MG63 (cell line): ENCODE measurements at regions not wholly inside any gene's neighbourhood (a gene's known extent, or its start where the extent isn't known, plus 50 kb on each side); places are given as distances from the start of the nearest gene placed in this dataset.

ENCODE experiments used
- DNase-seq: peaks from one replicate; pipeline ENCODE4 v3.0.0-alpha.2; 2020
- H3K27me3 ChIP-seq: fragments of 250-450 bp; sonication (Bioruptor Pico); 2 replicates; pipeline ENCODE4 v1.5.1; 2020; ENCODE audit warnings: mild to moderate bottlenecking, moderate library complexity
- H3K36me3 ChIP-seq: fragments of 250-450 bp; sonication (Bioruptor Pico); 2 replicates; pipeline ENCODE4 v1.5.1; 2020; ENCODE audit warnings: mild to moderate bottlenecking, moderate library complexity
- H3K4me3 ChIP-seq: fragments of 250-450 bp; sonication (Bioruptor Pico); 2 replicates; pipeline ENCODE4 v1.5.1; 2020; ENCODE audit warnings: mild to moderate bottlenecking, moderate library complexity
- H3K9me3 ChIP-seq: fragments of 250-450 bp; sonication (Bioruptor Pico); 2 replicates; pipeline ENCODE4 v1.5.1; 2020; ENCODE audit warnings: mild to moderate bottlenecking, moderate library complexity

DNA sequence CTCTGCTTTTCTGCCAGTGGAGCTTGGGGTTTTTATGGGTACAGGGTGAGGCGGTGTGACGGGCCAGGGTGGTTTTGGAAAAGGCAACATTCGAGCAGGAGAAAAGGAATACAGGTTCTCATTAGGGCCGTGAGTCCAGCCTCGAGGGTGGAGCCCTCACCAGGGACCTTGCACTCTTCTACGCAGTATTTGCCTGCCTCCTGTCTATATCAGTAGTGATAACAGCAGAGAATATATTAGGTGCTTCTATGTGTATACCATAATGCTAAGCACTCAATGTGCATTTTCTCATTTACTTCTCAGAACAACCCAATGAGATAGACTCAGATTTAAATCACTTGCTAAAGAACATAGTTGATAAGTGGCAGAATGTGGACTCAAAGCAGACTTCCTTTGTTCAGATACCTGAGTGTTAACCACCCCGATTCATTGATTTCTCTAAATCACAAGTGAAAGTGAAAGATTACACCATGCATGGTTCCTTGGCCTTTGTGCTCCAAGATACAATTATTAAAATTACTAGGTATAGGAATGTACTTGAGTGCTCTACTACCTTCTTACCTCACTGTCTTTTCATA is 403.9 kb downstream of the PCDH7 start:
- no peaks in the 10 kb centered on the region for H3K9me3 ChIP-seq
- no peaks in the 10 kb centered on the region for H3K36me3 ChIP-seq
- DNase-seq = no peak

DNA sequence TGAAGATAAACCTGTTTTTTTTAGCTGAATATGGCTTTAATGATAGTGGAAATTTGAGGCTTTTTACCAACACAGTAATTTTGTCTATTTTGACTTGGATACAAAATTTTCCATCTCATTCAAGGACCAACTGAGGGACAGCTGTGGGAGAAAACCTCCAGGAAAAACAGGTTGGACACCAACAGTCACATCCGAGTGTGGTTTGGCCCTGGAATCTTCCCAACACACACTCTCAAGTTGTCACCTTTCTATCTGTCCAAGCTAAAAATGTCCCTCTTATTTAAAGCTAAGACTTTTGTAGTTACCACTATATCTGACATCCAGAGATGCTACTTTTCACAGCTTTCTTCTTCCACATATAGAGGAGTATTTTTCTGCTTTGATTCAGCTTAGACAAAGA is 404.9 kb downstream of the PCDH7 start:
- Histone ChIP-seq H3K4me3 (no peak overlapping the region), H3K36me3 (no peaks in the 10 kb centered on the region), H3K9me3 (no peaks in the 10 kb centered on the region), H3K27me3 (no peaks in the 10 kb centered on the region)
- no peak for DNase-seq

More for the DNA sequence above, 403.9 kb downstream of the PCDH7 start:
- Histone ChIP-seq H3K27me3 (no peaks in the 10 kb centered on the region), H3K4me3 (no peak overlapping the region)

DNA sequence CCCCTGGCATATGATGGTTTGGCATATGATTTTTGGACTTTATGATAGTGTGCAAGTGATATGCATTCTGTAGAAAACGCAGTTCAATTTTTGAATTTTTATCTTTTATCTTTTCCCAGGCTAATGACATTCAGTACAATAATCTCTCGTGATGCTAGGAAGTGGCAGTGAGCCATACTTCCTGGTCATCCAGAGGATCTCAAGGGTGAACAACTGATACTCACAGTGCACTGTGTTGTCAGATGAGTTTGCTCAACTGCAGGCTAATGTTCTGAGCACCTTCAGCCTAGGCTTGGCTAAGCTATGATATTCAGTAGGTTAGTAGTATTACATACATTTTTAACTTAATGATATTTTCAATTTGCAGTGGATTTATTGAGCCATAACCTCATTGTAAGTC is 405.3 kb downstream of the PCDH7 start:
- DNase-seq = no peak
- H3K4me3 ChIP-seq = no peak overlapping the region
- H3K9me3 ChIP-seq = no peaks in the 10 kb centered on the region
- no peaks in the 10 kb centered on the region for H3K36me3 ChIP-seq
- no peaks in the 10 kb centered on the region for H3K27me3 ChIP-seq

DNA sequence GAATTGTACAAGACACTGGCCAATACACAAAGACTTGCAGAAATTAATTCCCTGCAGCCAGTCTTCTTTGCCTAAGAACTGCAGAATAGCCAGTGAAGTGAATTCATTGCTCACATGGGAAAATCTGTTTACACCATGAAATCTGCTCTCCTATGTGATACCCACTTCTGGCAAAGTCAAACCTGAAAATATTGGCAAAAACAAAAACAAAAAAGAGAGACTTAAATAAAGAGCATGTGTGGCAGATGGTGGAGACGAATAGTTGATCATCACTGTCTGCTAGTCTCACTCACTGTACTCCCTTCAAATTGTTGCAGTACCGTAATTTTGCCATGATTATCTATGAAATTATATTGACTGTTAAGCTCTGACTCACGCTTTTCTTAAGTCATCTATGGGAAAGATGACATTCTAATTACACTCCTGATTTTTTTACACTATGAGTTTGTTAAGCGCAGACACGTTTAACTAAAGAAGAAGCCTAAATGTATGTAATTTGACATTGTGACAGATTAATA is 406.8 kb downstream of the PCDH7 start:
- Histone ChIP-seq H3K4me3 (no peak overlapping the region), H3K27me3 (no peaks in the 10 kb centered on the region), H3K36me3 (no peaks in the 10 kb centered on the region), H3K9me3 (no peaks in the 10 kb centered on the region)
- no peak for DNase-seq

DNA sequence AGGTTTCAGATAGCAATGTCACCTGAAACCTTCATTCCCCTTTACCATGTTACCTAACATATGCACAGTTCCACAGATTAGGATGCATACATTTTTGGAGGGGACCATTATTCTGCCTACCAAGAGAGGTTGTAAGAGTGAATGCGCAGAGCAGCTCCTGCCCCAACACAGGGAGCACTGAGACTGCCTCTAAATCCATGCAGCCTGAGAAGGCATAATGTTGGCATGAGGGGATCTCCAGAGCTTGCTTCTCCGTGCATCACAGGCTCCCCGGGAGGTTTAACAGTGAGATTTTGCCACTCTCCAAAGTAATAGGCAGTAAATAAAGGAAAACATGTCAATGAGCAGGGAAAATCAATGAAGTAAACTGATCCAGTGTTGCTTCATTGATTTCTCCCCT is 410.8 kb downstream of the PCDH7 start:
- DNase-seq = no peak
- Histone ChIP-seq H3K36me3 (no peaks in the 10 kb centered on the region), H3K4me3 (no peak overlapping the region), H3K27me3 (no peaks in the 10 kb centered on the region), H3K9me3 (no peaks in the 10 kb centered on the region)

DNA sequence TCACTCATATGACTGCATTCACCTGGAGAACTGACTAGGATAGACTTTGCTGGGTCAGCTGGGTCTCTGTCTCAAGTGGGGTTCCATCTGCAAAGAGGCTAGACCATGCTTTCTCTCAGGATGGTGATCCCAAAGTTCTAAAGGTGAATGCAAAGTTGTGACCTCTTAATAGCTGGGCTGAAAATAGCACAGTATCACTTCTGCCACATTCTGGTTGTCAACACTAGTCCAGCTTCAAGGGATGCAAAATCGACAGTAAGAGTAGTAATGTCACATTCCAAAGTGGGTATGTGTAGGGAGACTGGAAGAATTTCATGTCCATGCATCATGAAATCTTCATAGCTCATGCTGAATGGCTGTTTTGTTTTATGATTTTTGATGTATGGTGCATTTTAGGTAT is 414.6 kb downstream of the PCDH7 start:
- no peak for DNase-seq
- no peaks in the 10 kb centered on the region for H3K27me3 ChIP-seq
- H3K4me3 ChIP-seq = no peak overlapping the region
- H3K9me3 ChIP-seq = no peaks in the 10 kb centered on the region
- no peaks in the 10 kb centered on the region for H3K36me3 ChIP-seq

DNA sequence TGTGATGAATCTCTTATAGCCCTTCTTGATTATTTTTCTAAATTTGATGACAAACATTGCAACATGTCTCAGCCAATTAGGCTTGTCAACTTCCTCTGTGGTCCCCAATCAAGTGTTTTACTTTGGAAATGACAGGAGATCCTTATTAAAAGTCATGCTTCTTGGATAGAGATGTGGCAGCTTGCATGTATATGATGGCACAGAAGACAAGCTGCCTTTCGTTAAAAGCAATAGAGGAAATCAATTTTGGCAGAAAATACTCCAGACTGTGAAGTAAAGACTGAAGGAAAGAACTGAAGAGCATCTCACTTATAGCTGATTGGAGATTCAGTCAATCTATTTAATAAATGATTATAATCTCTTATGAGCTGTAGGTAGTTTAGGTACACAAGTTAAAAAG is 419.6 kb downstream of the PCDH7 start:
- Histone ChIP-seq H3K4me3 (no peak overlapping the region), H3K27me3 (no peaks in the 10 kb centered on the region), H3K9me3 (no peaks in the 10 kb centered on the region), H3K36me3 (no peaks in the 10 kb centered on the region)
- no peak for DNase-seq

DNA sequence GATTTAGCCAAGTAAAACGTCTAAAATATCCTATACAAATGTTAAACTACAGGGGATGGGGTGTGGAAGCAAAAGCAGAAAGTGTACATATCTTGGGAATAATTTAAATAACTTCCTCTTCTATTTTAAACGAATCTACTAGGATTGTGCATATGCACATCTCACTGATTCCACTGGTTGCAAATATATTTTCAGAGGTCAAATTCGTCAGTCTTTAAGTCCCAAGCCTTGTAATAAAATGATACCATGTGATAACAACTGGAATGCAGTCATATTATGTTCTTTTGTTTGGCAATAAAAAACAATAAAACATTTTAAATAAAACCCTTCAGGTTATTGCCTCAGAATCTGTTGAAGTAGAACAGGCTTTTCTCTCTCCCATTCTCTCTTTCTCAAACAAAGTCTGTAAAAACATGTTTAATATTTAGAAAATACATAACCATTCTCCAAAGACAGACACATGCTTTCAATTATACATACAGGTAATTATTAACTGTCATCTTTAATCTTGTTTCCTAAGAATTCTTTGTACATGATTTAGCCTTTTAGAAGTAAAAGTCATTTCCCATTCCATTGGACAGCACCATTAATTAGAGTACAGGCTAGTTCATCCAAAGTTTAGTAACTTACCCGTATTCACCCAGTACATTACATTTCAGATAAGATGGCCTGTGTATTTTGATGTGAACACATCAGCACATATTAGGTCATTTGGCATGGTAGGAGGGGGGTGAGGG is 421.1 kb downstream of the PCDH7 start:
- no peaks in the 10 kb centered on the region for H3K9me3 ChIP-seq
- H3K27me3 ChIP-seq = no peaks in the 10 kb centered on the region
- no peaks in the 10 kb centered on the region for H3K36me3 ChIP-seq
- no peak for DNase-seq
- H3K4me3 ChIP-seq = no peak overlapping the region

DNA sequence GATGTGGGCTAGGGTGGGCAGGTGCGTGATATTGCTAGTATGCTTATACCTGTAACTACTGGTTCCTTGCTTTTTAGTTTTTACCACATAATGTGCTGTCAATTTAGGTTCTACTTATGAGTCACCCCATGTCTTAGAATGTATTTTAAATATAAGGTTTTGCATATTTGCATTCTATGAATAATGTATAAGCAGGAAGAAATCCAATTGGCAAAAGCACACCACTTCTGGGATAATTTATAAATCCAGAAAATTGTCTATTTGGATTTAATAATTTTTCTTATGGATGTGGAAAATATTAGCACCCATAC is 421.6 kb downstream of the PCDH7 start:
- Histone ChIP-seq H3K27me3 (no peaks in the 10 kb centered on the region), H3K9me3 (no peaks in the 10 kb centered on the region), H3K4me3 (no peak overlapping the region), H3K36me3 (no peaks in the 10 kb centered on the region)
- no peak for DNase-seq

DNA sequence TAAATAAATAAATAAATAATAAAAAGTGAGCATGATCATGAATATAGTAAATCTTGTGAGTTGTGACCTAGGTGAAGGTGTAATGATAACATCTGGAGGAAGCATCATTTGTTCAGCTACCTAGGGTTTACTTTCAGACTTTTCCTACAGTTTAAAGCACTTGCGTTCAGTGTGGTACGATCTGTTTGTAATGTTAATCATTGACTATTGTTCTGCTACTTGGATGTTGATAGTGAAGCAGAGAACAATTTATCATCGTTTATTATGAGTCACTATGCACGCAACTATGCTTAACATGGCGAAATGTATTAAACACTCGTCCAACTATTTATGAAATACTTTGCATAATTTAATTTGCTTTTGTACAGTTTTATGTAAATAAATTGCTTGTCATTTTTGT is 426.2 kb downstream of the PCDH7 start:
- H3K36me3 ChIP-seq = no peaks in the 10 kb centered on the region
- H3K27me3 ChIP-seq = no peaks in the 10 kb centered on the region
- H3K4me3 ChIP-seq = no peak overlapping the region
- no peak for DNase-seq
- no peaks in the 10 kb centered on the region for H3K9me3 ChIP-seq

DNA sequence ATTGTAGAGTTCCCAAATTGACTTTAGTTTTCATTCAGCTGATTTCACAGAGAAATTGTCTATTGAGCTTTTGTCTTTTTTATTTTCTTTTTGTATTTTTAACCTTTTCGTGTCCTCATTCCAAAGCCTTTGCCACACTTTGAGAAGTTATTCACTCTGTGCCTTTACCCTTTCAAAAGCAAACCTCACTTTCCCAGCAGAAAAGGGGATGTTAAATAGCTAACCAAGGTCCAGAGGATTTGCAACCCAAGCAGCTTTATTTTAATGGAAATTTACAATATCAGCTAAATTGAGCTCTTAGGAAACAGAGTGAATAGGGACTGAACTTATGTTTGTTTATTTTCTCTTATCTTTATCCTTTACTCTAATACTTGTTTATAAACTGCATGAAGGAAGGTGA is 428.8 kb downstream of the PCDH7 start:
- no peak overlapping the region for H3K4me3 ChIP-seq
- DNase-seq = no peak
- no peaks in the 10 kb centered on the region for H3K36me3 ChIP-seq
- H3K9me3 ChIP-seq = no peaks in the 10 kb centered on the region
- no peaks in the 10 kb centered on the region for H3K27me3 ChIP-seq

DNA sequence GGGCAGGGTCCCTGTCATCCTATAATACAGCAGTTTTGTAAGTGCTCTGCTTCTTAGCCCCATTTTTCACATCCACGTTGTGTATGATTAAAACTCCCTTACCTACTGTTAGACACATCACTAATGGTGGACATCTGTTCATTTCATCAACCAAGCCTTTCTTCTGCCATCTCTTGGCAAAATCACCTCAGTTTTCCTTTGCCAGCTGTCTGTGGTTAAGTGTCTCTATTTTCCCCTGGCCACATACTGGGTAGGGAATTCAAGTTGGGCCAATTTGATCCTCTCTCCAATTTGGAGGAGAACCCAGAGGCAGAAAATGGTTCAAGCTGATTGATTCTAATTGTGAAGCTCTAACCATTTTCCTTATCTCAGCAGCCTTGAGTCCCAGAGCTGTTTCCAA is 436.1 kb downstream of the PCDH7 start:
- H3K9me3 ChIP-seq = no peaks in the 10 kb centered on the region
- H3K36me3 ChIP-seq = no peaks in the 10 kb centered on the region
- no peaks in the 10 kb centered on the region for H3K27me3 ChIP-seq
- DNase-seq = no peak
- no peak overlapping the region for H3K4me3 ChIP-seq

DNA sequence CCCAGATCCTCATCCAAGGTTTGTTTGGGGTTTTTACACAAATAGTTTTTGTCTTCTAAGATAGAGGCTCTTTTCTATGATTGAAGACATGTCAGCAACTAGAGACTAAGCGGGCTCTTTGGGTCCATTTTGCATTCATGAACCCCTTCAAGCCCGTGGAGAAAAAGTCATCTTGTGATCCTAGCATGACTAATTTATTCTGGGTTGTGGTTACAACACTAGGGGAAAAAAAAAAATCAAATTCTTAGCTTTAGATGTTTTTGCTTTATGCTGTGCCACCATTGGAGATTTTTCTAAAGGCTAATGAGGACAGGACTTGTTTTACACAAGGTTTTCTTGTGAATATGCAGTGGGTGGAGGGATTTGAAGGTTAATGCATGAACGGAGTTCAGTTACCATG is 440.0 kb downstream of the PCDH7 start:
- Histone ChIP-seq H3K4me3 (no peak overlapping the region), H3K9me3 (no peaks in the 10 kb centered on the region), H3K27me3 (no peaks in the 10 kb centered on the region), H3K36me3 (no peaks in the 10 kb centered on the region)
- no peak for DNase-seq

DNA sequence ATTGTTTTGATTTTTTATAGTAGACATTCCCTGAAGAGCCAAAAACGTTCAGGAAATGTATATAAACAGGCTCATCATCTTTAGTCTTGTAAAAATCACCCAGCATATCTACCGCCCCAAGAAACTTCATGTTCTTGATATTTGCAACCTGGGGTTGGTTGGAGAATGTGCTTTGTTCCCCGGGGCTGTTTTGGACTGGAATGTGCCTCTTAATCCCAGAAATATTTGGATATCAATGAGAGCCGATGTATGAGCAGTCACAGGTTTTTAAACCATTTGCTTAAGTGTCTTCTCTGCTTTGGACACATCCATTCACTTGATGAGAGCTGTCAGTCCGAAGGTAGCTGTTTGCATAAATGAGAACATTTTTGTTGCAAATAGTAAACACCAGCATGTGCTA is 449.7 kb downstream of the PCDH7 start:
- no peaks in the 10 kb centered on the region for H3K27me3 ChIP-seq
- H3K4me3 ChIP-seq = no peak overlapping the region
- H3K36me3 ChIP-seq = no peaks in the 10 kb centered on the region

DNA sequence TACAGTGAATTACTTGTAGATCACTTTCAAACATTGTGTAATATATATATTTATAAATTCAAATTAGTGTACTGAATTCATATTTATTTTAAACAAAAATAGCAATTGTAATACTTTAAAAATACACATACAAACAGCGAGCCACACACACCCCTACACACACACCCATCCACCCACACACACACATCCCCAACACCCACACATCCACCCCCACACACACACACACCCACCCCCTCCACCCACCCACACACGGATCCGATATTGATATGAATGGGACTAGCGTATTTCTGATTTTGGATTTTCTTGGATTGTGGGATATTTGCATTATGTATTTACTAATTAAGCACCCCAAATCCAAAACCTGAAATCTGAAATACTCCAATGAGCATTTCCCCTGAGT is 451.2 kb downstream of the PCDH7 start:
- no peak for DNase-seq

More for the DNA sequence above, 449.7 kb downstream of the PCDH7 start:
- no peaks in the 10 kb centered on the region for H3K9me3 ChIP-seq
- no peak for DNase-seq

DNA sequence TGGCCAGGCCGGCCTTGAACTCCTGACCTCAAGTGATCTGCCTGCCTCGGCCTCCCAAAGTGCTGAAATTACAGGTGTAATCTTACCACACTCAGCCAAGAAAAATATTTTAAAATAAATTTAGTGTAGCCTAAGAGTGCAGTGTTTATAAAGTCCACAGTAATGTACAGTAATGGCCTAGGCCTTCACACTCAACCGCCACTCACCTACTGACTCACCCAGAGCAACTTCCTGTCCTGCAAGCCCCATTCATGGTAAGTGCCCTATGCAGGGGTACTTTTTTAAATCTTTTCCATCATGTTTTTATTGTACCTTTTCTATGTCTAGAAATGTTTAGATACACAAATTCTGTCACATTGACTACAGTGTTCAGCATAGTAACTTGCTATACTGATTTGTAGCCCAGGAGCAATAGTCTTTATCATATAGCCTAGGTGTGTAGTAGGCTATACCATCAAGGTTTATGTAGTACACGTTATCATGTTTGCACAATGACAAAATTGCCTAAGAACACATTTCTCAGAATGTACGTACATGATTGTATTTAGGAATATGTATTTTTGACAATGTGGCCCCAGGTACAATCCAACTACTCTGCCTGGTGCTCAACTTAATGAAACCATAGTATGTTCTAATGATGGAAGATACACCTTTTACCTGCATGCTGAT is 455.2 kb downstream of the PCDH7 start:
- H3K27me3 ChIP-seq = no peaks in the 10 kb centered on the region
- no peak for DNase-seq
- no peaks in the 10 kb centered on the region for H3K9me3 ChIP-seq
- no peak overlapping the region for H3K4me3 ChIP-seq
- H3K36me3 ChIP-seq = no peaks in the 10 kb centered on the region

More for the DNA sequence above, 451.2 kb downstream of the PCDH7 start:
- no peaks in the 10 kb centered on the region for H3K27me3 ChIP-seq
- H3K4me3 ChIP-seq = no peak overlapping the region
- H3K9me3 ChIP-seq = no peaks in the 10 kb centered on the region
- H3K36me3 ChIP-seq = no peaks in the 10 kb centered on the region

DNA sequence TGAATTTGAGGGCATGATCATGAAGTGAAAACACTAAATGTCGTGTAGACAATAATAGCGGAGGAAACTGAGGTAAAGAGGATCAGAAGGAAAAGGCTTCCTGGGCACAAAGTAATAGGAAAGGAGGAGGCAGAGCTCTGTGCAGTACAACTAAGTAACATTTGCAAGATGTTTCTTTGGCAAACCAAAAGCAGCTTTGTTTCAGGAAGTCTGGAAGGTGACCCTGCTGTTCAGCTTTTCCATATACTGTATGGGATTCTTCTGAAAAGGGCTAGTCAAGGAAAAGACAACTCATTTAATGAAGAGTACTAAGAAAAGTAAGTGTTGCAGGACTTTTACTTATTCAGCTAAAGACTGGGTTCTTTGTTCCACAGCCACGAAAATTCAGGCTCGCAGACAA is 463.1 kb downstream of the PCDH7 start:
- DNase-seq = no peak
- Histone ChIP-seq H3K4me3 (no peak overlapping the region), H3K36me3 (no peaks in the 10 kb centered on the region), H3K9me3 (no peaks in the 10 kb centered on the region), H3K27me3 (no peaks in the 10 kb centered on the region)

DNA sequence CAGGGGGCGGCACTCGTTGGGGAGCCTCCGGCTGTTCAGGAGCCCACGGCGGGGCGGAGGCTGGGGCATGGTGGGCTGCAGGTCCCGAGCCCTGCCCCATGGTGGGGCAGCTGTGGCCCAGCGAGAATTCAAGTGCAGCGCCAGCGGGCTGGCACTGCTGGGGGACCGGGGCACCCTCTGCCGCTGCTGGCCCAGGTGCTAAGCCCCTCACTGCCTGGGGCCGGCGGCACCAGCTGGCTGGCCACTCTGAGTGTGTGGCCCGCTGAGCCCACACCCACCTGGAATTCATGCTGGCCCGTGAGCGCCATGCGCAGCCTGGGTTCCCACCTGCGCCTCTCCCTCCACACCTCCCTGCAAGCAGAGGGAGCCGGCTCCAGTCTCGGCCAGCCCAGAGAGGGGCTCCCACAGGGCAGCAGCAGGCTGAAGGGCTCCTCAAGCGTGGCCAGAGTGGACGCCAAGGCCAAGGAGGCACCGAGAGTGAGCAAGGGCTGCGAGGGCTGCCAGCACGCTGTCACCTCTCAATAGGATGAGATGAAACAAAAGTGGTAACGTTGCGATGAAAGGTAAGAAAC is 464.9 kb downstream of the PCDH7 start:
- H3K36me3 ChIP-seq = no peaks in the 10 kb centered on the region
- H3K9me3 ChIP-seq = no peaks in the 10 kb centered on the region
- no peak for DNase-seq
- no peaks in the 10 kb centered on the region for H3K27me3 ChIP-seq
- no peak overlapping the region for H3K4me3 ChIP-seq
